Keratinocyte (primary cell): ENCODE measurements at regions not wholly inside any gene's neighbourhood (a gene's known extent, or its start where the extent isn't known, plus 50 kb on each side); places are given as distances from the start of the nearest gene placed in this dataset.

Experiments
- EZH2 ChIP-seq: IDR thresholded peaks from one replicate; pipeline ENCODE4 v1.6.1; 2012; ENCODE audit warnings: inconsistent platforms, mild to moderate bottlenecking, low read length, moderate library complexity
- TF ChIP-seq, protein P1 (sequence below), 3 experiments: IDR thresholded peaks in 1 of 3; conservative IDR thresholded peaks in 1 of 3; optimal IDR thresholded peaks in 1 of 3; 2 replicates in 2 of 3; 3 replicates in 1 of 3; pipeline versions ENCODE3 to v1.5.1; 2011; ENCODE audit warnings: low read length in 3 of 3, mild to moderate bottlenecking in 3 of 3, moderate library complexity in 2 of 3, control low read depth in 1 of 3, inconsistent platforms in 1 of 3; ENCODE audit not compliant: insufficient read depth in 2 of 3; ENCODE audit errors: extremely low read depth in 1 of 3

DNA sequence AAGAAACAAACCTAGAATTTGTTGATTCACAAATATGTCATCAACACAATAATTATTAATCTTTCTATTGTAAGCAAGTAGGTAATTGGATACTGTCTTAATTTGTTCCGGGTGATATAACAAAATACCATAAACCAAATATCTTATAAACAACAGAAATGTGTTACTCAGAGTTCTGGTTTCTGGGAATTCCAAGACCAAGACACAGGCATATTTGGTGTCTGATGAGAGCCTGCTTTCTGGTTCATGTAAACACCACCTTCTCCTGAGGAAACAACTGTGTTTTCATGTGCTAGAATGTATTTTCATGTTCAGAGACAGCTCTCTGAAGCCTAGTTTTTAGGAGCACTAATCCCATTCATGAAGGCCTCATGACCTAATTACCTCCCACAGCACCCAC is 1819.5 kb downstream of the SLITRK5 start:
- TF ChIP-seq, protein P1, sequence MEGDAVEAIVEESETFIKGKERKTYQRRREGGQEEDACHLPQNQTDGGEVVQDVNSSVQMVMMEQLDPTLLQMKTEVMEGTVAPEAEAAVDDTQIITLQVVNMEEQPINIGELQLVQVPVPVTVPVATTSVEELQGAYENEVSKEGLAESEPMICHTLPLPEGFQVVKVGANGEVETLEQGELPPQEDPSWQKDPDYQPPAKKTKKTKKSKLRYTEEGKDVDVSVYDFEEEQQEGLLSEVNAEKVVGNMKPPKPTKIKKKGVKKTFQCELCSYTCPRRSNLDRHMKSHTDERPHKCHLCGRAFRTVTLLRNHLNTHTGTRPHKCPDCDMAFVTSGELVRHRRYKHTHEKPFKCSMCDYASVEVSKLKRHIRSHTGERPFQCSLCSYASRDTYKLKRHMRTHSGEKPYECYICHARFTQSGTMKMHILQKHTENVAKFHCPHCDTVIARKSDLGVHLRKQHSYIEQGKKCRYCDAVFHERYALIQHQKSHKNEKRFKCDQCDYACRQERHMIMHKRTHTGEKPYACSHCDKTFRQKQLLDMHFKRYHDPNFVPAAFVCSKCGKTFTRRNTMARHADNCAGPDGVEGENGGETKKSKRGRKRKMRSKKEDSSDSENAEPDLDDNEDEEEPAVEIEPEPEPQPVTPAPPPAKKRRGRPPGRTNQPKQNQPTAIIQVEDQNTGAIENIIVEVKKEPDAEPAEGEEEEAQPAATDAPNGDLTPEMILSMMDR (optimal IDR thresholded peaks at IDR 0.05 in 1 of 3, IDR thresholded peaks at IDR 0.05 in 1 of 3, conservative IDR thresholded peaks at IDR 0.05 in 1 of 3; ENCODE audit: extremely low read depth in 1 of 3, insufficient read depth in 2 of 3, low read length in 3 of 3) = no peak
- no peak for TF ChIP-seq EZH2
